ENCODE measurements at regions not wholly inside any gene's neighbourhood (a gene's known extent, or its start where the extent isn't known, plus 50 kb on each side); places are given as distances from the start of the nearest gene placed in this dataset.

DNA sequence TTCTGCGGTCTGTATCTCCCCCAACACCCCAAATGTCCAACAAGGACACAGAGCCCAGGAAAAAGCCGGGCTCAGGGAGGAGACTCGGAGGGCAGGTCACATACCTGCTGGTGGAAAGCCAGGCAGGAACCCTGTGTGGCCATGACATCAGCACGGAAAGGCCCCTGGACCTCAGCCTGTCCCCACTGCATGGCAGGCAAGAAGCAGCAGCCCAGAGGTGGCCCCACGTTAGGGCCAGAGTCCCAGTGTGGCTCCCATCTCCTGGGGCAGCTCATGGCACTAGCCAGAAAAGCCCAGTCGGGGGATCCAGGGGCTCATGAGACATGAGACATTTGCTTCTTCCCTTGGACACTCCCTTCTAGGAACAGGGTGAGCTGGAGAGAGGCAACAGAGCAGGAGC, 258.7 kb downstream of the DLL1 start:
- Histone ChIP-seq H3K27me3 (ENCODE audit: control insufficient read depth, insufficient read depth) (no peaks in the 10 kb centered on the region), H3K9me3 (ENCODE audit: control insufficient read depth, low read length) (no peaks in the 10 kb centered on the region), H3K4me3 (ENCODE audit: low read length) (no peak overlapping the region), H3K27ac (ENCODE audit: low read length) (no peak overlapping the region), H3K4me1 (ENCODE audit: control insufficient read depth, insufficient read depth, low read length) (no peaks in the 10 kb centered on the region)
- DNase-seq: peak in 1 of 3 donors; percentile 36
- intact Hi-C loops (cut with DNase I): no loop called here
- 91% methylated on average over 6 of the region's 6 CpGs for WGBS
- no peak for ATAC-seq

DNA sequence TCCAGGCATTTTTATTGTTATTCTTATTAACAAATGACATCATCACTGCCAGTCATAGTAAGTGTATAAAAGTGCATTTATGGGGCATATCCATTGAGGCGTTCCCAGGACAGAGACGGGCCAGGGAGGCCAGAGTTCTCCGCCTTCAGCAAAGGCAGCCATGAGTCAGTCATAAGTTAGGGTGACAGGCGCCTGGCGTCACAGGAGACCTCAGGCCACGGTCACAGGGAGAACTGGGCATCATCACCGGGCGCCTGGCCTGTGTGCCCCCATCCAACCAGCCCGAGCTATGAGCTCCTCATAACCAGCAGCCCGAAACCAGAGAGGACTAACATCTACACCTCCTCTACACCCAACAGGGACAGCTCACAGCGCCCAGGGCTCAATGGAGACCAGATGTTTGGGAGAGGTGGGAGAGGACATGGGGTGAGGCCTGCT, 259.2 kb downstream of the DLL1 start:
- intact Hi-C loops (cut with DNase I): no loop called here

GRCh38 chr6:170030821-170031471, 259.9 kb downstream of the DLL1 start:
- 89% methylated on average over 16 of the region's 16 CpGs for WGBS
- ATAC-seq: no peak
- Histone ChIP-seq H3K9me3 (ENCODE audit: control insufficient read depth, low read length) (no peaks in the 10 kb centered on the region), H3K4me3 (ENCODE audit: low read length) (no peak overlapping the region), H3K27ac (ENCODE audit: low read length) (no peak overlapping the region), H3K4me1 (ENCODE audit: control insufficient read depth, insufficient read depth, low read length) (no peaks in the 10 kb centered on the region), H3K27me3 (ENCODE audit: control insufficient read depth, insufficient read depth) (no peaks in the 10 kb centered on the region)
- DNase-seq: peak in 1 of 3 donors; percentile 21
- intact Hi-C loops (cut with DNase I): no loop called here

More for the DNA sequence above, 259.2 kb downstream of the DLL1 start:
- Histone ChIP-seq H3K9me3 (ENCODE audit: control insufficient read depth, low read length) (no peaks in the 10 kb centered on the region), H3K4me3 (ENCODE audit: low read length) (no peak overlapping the region), H3K27ac (ENCODE audit: low read length) (no peak overlapping the region), H3K27me3 (ENCODE audit: control insufficient read depth, insufficient read depth) (no peaks in the 10 kb centered on the region), H3K4me1 (ENCODE audit: control insufficient read depth, insufficient read depth, low read length) (no peaks in the 10 kb centered on the region)
- WGBS: 93% methylated on average over 11 of the region's 11 CpGs
- no peak for ATAC-seq
- DNase-seq: peak in 1 of 3 donors; percentile 31

DNA sequence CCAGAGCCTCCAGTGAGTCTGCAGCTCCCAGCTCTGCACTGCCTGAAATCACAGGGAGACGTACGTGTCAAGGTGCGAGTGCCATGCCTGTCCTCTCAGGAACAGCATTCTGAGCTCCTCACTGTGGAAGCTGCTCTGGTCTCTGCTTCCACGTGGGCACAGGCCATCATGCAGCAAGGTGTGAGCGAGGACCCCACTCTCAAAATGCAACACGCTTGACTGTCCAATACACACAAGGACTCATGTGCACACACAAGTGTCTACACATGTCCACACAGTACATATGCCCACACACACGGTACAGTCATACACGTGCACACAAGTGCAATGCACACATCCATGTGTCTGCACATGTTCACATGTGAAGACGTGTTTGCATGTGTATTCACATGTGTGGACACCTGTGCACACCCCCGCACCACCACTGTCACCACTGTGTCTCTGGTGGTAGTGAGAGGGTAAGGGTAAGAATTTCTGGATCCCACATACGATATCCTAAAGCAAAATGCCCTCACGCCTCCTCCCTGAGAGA, 260.5 kb downstream of the DLL1 start:
- no peak for ATAC-seq
- intact Hi-C loops (cut with DNase I): no loop called here
- no peak for DNase-seq

DNA sequence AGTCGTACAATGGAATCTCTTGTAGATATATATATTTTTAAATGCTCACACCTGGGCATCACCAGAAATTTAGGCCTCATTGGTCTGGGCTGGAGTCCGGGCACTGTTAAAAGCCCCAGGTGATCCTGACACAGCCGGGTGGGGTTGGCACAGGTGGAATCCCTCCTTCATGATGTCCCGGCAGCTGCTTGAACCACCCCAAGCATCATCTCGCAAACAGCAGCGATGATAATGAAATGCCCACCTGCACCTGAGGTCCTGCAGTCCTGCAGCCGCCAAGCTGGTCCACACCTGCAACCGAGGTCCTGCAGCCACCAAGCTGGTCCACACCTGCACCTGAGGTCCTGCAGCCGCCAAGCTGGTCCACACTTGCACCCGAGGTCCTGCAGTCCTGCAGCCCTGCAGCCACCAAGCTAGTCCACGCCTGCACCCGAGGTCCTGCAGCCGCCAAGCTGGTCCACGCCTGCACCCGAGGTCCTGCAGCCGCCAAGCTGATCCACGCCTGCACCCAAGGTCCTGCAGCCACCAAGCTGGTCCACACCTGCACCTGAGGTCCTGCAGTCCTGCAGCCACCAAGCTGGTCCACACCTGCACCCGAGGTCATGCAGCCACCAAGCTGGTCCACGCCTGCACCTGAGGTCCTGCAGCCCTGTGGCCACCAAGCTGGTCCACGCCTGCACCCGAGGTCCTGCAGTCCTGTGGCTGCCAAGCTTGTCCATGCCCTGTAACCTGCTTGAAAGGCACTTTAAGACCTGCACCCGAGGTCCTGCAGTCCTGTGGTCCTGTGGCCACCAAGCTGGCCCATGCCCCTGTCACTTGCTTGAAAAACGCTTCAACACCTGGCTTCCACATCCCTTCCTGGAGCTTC, 261.2 kb downstream of the DLL1 start:
- Histone ChIP-seq H3K4me3 (ENCODE audit: low read length) (no peak overlapping the region), H3K9me3 (ENCODE audit: control insufficient read depth, low read length) (no peaks in the 10 kb centered on the region), H3K27ac (ENCODE audit: low read length) (no peak overlapping the region), H3K27me3 (ENCODE audit: control insufficient read depth, insufficient read depth) (no peaks in the 10 kb centered on the region), H3K4me1 (ENCODE audit: control insufficient read depth, insufficient read depth, low read length) (no peaks in the 10 kb centered on the region)
- intact Hi-C loops (cut with DNase I): no loop called here
- 83% methylated on average over 23 of the region's 23 CpGs for WGBS
- no peak for ATAC-seq
- no peak for DNase-seq

More for the DNA sequence above, 260.5 kb downstream of the DLL1 start:
- 85% methylated on average over 12 of the region's 12 CpGs for WGBS
- no peak overlapping the region for H3K4me3 ChIP-seq (ENCODE audit: low read length)
- H3K27me3 ChIP-seq (ENCODE audit: control insufficient read depth, insufficient read depth): no peaks in the 10 kb centered on the region
- H3K4me1 ChIP-seq (ENCODE audit: control insufficient read depth, insufficient read depth, low read length): no peaks in the 10 kb centered on the region
- no peaks in the 10 kb centered on the region for H3K9me3 ChIP-seq (ENCODE audit: control insufficient read depth, low read length)
- H3K27ac ChIP-seq (ENCODE audit: low read length): no peak overlapping the region

DNA sequence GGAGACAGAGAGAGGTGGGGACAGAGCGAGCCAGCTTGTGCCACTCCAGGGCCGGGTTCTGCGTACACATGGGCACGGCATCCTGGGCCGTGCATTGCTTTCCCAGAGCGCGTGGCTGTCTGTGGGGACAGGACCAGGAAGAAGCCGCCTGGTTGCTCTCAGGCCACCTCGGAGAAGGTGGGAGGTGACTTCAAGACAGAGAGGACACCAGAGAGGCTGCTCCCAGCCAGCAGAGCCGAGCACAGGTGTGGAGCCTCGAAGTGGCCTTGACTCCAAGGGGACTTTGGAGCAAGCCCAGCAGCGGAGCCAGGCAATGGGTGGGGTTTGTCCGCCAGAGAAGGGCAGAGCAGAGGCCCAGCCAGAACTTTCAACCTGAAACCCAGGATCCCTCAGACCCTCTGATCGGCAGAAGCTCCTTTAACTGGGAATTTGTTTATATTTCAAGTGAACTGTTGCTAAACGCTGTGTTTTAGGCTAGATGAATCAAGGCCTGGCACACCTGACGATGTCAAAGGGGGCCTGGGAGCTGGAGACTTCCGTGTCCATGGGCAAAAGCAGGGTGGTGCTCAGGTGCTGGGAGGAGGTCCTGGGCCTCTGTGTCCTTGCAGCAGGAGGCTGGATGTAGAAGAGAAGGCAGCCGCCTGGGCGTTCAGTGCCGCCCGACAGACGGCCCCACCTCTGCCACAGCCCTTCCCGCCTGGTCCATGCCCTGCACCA, 262.1 kb downstream of the DLL1 start:
- WGBS: 87% methylated on average over 23 of the region's 23 CpGs
- H3K27ac ChIP-seq (ENCODE audit: low read length): no peak overlapping the region
- H3K9me3 ChIP-seq (ENCODE audit: control insufficient read depth, low read length): no peaks in the 10 kb centered on the region
- H3K4me3 ChIP-seq (ENCODE audit: low read length): no peak overlapping the region
- DNase-seq (no peak), ATAC-seq (no peak)
- H3K27me3 ChIP-seq (ENCODE audit: control insufficient read depth, insufficient read depth): no peaks in the 10 kb centered on the region
- intact Hi-C loops (cut with DNase I): no loop called here
- H3K4me1 ChIP-seq (ENCODE audit: control insufficient read depth, insufficient read depth, low read length): no peaks in the 10 kb centered on the region

- H3K27ac ChIP-seq (ENCODE audit: low read length): no peak overlapping the region
- intact Hi-C loops (cut with DNase I): no loop called here
- H3K4me3 ChIP-seq (ENCODE audit: low read length): no peak overlapping the region
- H3K4me1 ChIP-seq (ENCODE audit: control insufficient read depth, insufficient read depth, low read length): no peaks in the 10 kb centered on the region
- ATAC-seq (no peak), DNase-seq (no peak)
- 91% methylated on average over 4 of the region's 4 CpGs for WGBS
- no peaks in the 10 kb centered on the region for H3K9me3 ChIP-seq (ENCODE audit: control insufficient read depth, low read length)
- no peaks in the 10 kb centered on the region for H3K27me3 ChIP-seq (ENCODE audit: control insufficient read depth, insufficient read depth)
These were observed 263.2 kb downstream of the DLL1 start for GRCh38 chr6:170027647-170028043.

DNA sequence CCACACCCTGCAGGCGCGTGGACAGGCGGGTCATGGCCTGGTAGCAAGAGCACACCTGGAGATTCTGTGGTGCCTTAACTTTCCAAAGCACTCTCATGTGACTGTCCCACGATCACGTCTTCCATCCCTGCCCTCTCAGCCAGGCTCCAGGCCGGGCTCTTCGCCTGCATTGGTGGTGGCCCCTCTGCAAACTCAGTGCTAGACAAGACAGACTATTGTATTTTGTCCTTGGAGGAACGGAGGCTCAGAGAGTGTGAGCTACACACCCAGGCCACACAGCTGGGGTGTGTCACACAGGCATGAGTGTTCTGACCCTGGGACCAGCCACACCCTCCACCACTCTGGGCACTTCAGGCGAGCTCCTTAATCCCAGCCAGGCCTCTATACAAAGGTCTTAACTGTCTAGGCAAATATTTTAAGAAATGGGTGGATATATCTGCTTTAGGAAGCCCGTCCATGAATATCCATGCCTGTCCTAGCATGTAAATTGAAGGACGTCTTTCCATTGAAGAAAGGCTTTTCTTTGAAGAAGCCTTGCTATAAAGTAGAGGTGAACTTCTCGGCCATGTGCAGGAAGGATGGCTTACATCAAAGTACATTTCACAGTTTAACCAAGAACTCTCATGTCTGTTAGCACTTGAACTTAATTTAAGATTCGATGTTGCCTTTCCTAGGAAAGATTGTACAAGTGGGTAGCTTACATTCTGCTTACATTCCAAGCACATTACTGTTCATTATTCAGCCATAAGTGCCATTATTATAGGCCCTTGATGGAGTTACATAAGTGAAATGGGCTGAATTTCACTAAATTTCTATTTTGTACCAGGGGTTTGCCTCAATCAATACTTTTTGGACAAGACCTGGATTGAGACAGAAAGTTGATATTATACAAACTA, 263.9 kb downstream of the DLL1 start:
- ATAC-seq (no peak), DNase-seq (no peak)
- Histone ChIP-seq H3K4me1 (ENCODE audit: control insufficient read depth, insufficient read depth, low read length) (no peaks in the 10 kb centered on the region), H3K9me3 (ENCODE audit: control insufficient read depth, low read length) (no peaks in the 10 kb centered on the region), H3K4me3 (ENCODE audit: low read length) (no peak overlapping the region), H3K27ac (ENCODE audit: low read length) (no peak overlapping the region), H3K27me3 (ENCODE audit: control insufficient read depth, insufficient read depth) (no peaks in the 10 kb centered on the region)
- 90% methylated on average over 13 of the region's 13 CpGs for WGBS
- intact Hi-C loops (cut with DNase I): no loop called here

DNA sequence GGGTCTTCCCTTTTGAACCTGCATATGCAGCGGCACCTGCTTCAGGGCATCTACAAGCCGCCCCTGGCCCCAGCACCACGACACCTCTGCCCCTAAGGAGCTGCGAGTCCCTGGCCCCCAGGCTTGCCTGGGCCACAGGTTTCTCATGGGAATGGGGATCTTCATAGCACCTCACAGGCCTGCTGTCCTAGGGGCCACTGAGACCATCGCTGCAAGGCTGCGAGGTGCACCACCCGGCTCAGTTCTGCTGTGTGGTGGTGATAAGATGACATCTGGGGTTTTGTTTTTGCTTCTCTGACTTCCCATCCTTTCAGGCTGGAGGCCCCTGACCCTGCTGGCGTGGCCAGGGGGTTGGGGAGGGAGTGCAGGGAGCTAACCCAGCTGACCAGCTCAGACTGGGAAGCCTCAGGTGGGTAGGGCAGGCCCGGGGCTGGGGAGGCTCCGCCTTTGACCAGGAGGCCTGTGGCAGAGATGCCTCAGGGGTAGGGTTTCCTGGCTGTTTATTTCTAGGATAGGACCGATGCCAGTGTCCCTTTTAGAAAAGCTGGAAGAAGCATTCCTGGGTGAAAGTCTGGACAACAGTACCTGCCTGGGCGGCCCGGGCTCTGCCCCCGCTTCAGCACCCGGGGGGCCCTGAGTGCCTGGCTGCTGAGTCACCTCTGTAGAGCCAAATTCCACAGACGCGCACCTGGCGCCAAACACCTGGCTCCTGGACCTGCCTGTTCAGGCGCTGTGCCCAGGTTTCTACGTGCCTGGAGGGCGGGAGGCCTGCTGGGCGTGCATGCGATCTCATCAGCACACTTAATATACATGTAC, 264.7 kb downstream of the DLL1 start:
- no peak for ATAC-seq
- no peaks in the 10 kb centered on the region for H3K4me1 ChIP-seq (ENCODE audit: control insufficient read depth, insufficient read depth, low read length)
- WGBS: 89% methylated on average over 23 of the region's 23 CpGs
- H3K27me3 ChIP-seq (ENCODE audit: control insufficient read depth, insufficient read depth): no peaks in the 10 kb centered on the region
- H3K4me3 ChIP-seq (ENCODE audit: low read length): no peak overlapping the region
- intact Hi-C loops (cut with DNase I): no loop called here
- H3K9me3 ChIP-seq (ENCODE audit: control insufficient read depth, low read length): no peaks in the 10 kb centered on the region
- no peak overlapping the region for H3K27ac ChIP-seq (ENCODE audit: low read length)
- no peak for DNase-seq

Measured in right cardiac atrium (tissue), 5 donors.